GM12892 (cell line): ENCODE measurements at regions not wholly inside any gene's neighbourhood (a gene's known extent, or its start where the extent isn't known, plus 50 kb on each side); places are given as distances from the start of the nearest gene placed in this dataset.

Experiments
- POLR2A ChIP-seq: IDR thresholded peaks from 2 replicates; pipeline ENCODE4 v1.6.1; 2011; ENCODE audit warnings: low read depth, low read length, control low read depth
- POLR2AphosphoS5 ChIP-seq: IDR thresholded peaks from 2 replicates; pipeline ENCODE4 v1.6.1; 2011; ENCODE audit warnings: low read depth, low read length, control low read depth

- TF ChIP-seq POLR2AphosphoS5 (no peak), POLR2A (no peak)
These were observed 137.7 kb downstream of the TBC1D2B start for GRCh38 chr15:77939851-77940250.
